GM18861 (cell line): ENCODE measurements at regions not wholly inside any gene's neighbourhood (a gene's known extent, or its start where the extent isn't known, plus 50 kb on each side); places are given as distances from the start of the nearest gene placed in this dataset.
"Not testable (repeated sequence)": the region's sequence is repeated elsewhere in the genome, so short reads cannot be mapped to it uniquely, and the experiment has no call there.

Source experiments
- ATAC-seq: cut with Tn5 transposase; IDR thresholded peaks from one replicate; pipeline ENCODE4 v1.9.1; 2021; ENCODE audit not compliant: unreplicated experiment

DNA sequence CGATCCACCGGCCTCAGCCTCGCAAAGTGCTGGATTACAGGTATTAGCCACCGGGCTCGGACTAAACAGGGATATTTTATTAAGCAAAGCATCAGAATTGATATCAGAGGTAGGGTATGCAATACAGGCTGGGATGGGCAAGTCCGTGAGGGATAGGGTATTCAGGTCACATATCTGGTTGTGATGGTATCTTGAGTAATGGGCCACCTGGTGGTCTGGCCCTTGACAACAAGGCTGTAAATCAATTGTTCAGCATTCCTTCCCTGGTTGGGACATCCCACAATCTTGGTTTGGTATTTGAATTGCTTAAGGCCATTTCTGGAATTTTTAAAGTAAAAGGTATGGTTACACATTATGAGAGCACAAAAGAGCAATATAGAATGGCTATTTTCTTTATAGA lies 1588.0 kb downstream of the SLITRK1 start:
- no peak for ATAC-seq

- ATAC-seq = no peak
Measured at GRCh38 chr13:82292334-82292733, 1589.9 kb downstream of the SLITRK1 start.

- ATAC-seq = no peak
Measured at GRCh38 chr13:82291852-82292251, 1590.4 kb downstream of the SLITRK1 start.

- no peak for ATAC-seq
Measured at GRCh38 chr13:82275644-82276043, 1606.6 kb downstream of the SLITRK1 start.

DNA sequence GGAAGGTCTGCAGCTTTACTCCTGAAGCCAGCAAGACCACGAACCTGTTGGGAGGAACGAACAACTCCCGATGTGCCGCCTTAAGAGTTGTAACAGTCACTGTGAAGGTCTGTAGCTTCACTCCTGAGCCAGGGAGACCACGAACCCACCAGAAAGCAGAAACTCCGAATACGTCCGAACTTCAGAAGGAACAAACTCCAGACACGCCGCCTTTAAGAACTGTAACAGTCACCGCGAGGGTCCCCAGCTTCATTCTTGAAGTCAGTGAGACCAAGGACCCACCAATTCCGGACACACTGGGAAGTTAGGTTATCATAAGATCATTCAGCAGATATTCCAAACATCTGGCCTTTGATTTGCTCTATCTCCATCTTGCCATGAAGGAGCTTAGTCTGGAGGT lies 1623.0 kb downstream of the SLITRK1 start:
- no peak for ATAC-seq

DNA sequence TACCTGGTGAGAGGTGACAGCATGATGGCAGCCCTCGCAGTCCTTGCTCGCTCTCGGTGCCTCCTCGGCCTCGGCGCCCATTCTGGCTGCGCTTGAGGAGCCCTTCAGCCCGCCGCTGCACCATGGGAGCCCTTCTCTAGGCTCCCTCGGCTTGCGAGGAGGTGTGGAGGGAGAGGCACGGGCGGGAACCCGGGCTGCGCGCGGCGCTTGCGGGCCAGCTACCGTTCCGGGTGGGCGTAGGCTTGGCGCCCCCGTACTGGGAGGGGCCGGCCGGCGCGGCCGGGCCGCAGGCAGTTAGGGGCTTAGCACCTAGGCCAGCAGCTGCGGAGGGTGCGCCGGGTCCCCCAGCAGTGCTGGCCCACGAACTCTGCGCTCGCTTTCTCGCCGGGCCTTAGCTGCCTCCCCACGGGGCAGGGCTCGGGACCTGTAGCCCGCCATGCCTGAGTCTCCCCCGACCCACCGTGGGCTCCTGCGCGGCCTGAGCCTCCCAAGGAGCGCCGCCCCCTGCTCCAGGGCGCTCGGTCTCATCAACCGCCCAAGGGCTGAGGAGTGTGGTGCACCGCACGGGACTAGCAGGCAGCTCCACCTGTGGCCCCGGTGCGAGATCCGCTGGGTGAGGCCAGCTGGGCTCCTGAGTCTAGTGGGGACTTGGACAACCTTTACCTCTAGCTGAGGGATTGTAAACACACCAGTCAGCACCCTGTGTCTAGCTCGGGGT lies 1624.3 kb downstream of the SLITRK1 start:
- ATAC-seq = no peak

DNA sequence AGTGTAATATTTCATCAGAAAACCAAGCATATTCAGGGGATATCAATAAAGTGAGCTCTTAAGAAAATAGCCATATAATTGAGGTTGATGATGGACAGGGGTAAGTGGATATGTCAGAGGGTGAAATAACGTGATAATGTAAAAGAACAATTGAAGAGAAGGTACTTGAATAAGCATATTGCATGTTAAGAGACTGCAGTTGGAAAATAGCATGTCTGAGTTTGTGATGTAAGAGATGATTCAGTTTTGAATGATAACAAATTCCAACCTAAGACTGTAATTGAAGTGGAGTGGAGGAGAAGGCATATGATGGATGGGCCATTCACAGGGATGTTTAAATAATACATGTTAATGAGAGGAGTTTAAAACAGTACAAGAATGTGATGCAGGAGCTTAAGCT lies 1633.5 kb downstream of the SLITRK1 start:
- no peak for ATAC-seq

DNA sequence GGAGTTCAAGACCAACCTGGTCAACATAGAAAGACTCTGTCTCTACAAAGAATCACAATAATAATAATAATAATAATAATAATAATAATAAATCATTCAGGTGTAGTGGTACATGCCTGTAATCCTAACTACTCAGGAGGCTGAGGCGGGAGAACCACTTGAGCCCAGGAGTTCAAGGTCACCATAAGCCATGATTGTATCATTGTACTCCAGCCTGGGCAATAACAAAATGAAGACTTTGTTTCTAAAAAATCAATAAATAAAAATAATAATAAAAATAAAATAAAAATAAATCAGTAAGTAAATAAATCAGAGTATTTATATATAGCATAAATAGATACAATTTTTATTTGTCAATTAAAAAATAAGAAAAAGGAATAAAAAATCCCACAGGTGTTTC lies 1636.4 kb downstream of the SLITRK1 start:
- ATAC-seq = no peak

GRCh38 chr13:82224806-82225205 lies 1657.5 kb downstream of the SLITRK1 start:
- no peak for ATAC-seq

- no peak for ATAC-seq
Measured at GRCh38 chr13:82221621-82222020, 1660.7 kb downstream of the SLITRK1 start.

GRCh38 chr13:82220641-82221040 lies 1661.6 kb downstream of the SLITRK1 start:
- ATAC-seq = no peak

DNA sequence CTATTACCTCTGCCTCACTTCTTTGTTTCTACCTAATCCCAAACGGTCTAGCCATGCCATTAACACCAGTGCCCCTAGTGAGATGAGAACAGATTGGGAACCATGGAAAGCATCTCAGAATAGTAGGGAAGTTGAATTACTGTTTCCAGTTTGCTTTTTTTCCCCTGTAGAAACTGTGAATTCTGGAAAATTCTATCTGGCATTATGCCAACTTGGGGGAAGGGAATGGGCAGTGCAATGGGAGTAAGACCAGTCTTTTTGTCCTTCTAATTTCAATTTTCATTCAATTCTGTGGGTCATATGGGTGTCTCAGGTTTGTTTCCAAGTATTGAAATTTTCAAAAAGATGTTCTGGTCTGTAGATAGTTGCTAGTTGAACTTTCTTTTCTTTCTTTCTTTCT lies 1666.1 kb downstream of the SLITRK1 start:
- ATAC-seq = no peak

GRCh38 chr13:82214341-82214740 lies 1667.9 kb downstream of the SLITRK1 start:
- ATAC-seq = no peak

DNA sequence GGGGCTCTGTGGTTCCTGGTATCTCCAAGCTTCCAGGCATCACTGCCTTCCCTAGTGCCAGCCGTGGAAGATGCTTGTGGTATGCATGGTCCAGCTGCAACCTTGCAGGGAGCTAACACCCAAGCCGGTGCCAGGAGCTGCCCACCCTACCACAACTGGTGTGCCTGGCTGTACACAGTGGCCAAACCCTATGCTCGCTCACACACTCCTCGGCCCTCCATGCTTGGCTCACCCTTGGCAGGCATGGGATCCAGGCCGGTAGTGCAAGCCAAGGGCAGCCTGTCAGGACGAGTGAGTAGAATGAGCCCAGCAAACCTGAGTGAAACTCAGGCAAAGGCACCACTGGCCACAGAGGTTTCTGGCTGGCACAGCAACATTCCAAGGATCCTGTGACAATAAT lies 1676.0 kb downstream of the SLITRK1 start:
- ATAC-seq = no peak

GRCh38 chr13:82202398-82202797 lies 1679.9 kb downstream of the SLITRK1 start:
- ATAC-seq = no peak

GRCh38 chr13:82196087-82196486 lies 1686.2 kb downstream of the SLITRK1 start:
- ATAC-seq = no peak

DNA sequence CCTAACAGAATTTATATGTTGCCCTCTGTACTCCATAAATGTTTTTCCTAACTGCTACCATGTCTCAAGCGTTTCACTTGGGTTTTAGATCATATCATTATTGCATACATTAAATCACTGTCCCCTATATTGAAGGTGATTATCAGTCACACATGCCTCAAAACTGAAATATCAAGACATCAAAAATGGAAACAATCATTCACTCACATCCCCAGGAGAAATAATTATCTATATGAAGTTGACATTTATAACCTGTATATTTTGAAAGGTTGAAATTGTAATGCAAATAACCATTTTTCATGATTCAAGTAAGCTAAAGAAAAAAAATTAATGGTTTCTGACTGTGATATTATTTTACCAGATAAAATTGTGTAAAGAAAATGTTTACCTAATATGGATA lies 1695.0 kb downstream of the SLITRK1 start:
- no peak for ATAC-seq

- ATAC-seq = no peak
Measured at GRCh38 chr13:82176751-82177150, 1705.5 kb downstream of the SLITRK1 start.

- no peak for ATAC-seq
Measured at GRCh38 chr13:82165396-82166174, 1716.7 kb downstream of the SLITRK1 start.

DNA sequence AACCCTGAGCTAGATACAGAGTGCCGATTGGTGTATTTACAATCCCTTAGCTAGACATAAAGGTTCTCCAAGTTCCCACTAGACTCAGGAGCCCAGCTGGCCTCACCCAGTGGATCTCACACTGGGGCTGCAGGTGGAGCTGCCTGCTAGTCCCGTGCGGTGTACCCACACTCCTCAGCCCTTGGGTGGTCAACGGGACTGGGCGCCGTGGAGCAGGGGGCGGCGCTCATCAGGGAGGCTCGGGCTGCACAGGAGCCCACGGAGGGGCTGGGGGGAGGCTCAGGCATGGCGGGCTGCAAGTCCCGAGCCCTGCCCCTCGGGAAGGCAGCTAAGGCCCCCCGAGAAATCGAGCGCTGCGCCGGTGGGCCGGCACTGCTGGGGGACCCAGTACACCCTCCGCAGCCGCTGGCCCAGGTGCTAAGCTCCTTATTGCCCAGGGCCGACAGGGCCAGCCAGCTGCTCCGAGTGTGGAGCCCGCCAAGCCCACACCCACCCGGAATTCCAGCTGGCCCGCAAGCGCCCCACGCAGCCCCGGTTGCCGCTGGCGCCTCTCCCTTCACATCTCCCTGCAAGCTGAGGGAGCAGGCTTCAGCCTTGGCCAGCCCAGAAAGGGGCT lies 1717.4 kb downstream of the SLITRK1 start:
- ATAC-seq = not testable (repeated sequence)

GRCh38 chr13:82147526-82147925 lies 1734.7 kb downstream of the SLITRK1 start:
- ATAC-seq = no peak

DNA sequence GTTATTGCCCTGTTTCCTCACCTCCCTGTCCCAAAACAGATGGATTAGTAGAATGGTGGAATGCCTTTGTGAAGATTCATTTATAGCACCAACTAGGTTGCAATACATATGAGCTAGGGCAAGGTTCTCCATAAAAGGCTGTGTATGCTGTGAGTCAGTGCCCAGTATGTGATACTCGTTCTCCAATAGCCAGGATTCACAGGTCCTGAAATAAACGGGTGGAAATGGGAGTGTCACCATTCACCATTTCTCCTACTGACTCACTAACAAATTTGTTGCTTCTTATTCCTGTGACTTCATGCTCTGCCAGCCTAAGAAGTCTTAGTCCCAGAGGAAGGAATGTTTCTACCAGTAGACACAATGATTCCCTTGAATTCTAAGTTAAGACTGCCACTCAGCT lies 1745.4 kb downstream of the SLITRK1 start:
- no peak for ATAC-seq
